ENCODE measurements at regions not wholly inside any gene's neighbourhood (a gene's known extent, or its start where the extent isn't known, plus 50 kb on each side); places are given as distances from the start of the nearest gene placed in this dataset.

DNA sequence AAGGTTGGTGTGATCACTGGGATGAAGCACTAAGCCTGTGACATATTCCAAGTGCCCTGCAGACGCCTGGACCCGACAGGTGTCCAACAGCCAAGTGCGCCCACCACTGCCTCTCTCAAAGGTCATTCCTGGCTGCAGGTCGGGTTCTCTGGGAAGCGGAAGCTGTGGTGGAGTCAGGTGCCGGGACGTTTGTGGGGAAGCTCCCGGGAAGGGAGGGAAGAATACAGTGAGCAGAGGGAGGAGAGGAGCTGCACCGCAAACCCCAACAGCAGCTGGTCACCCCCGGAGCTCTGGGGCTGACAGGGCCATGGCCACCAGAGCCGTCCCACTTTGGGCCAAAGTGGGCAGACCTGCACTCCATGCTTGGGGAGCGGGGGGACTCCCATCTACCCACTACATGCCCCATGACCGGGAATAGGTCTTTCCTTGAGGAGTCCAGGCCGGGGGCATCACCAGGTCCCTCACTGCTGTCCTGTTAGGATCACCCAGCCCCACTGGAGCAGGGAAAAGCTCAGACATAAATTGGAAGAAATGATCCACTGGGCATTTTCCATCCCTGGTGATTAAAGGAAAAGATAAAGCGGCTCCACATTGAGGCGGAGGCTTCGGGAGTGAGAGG lies 84.5 kb upstream of the PPP2R2D start:
- TF ChIP-seq, protein P1, sequence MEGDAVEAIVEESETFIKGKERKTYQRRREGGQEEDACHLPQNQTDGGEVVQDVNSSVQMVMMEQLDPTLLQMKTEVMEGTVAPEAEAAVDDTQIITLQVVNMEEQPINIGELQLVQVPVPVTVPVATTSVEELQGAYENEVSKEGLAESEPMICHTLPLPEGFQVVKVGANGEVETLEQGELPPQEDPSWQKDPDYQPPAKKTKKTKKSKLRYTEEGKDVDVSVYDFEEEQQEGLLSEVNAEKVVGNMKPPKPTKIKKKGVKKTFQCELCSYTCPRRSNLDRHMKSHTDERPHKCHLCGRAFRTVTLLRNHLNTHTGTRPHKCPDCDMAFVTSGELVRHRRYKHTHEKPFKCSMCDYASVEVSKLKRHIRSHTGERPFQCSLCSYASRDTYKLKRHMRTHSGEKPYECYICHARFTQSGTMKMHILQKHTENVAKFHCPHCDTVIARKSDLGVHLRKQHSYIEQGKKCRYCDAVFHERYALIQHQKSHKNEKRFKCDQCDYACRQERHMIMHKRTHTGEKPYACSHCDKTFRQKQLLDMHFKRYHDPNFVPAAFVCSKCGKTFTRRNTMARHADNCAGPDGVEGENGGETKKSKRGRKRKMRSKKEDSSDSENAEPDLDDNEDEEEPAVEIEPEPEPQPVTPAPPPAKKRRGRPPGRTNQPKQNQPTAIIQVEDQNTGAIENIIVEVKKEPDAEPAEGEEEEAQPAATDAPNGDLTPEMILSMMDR (IDR thresholded peaks at IDR 0.05): no peak
- Histone ChIP-seq H3K4me3 (no peak overlapping the region), H3K27ac (no peak overlapping the region)
- DNase-seq (ENCODE audit: low spot score): peak; percentile 62

- no peak overlapping the region for H3K27ac ChIP-seq
- TF ChIP-seq, protein P1 (IDR thresholded peaks at IDR 0.05): no peak
Measured at GRCh38 chr10:131816941-131817700, 83.7 kb upstream of the PPP2R2D start.

GRCh38 chr10:131817866-131818509 lies 82.8 kb upstream of the PPP2R2D start:
- Histone ChIP-seq H3K27ac (no peak overlapping the region), H3K4me3 (no peak overlapping the region)
- TF ChIP-seq, protein P1 (IDR thresholded peaks at IDR 0.05): no peak
- DNase-seq (ENCODE audit: low spot score): peak; percentile 22

More at GRCh38 chr10:131816941-131817700, 83.7 kb upstream of the PPP2R2D start:
- DNase-seq (ENCODE audit: low spot score): peak; percentile 53
- H3K4me3 ChIP-seq: no peak overlapping the region

DNA sequence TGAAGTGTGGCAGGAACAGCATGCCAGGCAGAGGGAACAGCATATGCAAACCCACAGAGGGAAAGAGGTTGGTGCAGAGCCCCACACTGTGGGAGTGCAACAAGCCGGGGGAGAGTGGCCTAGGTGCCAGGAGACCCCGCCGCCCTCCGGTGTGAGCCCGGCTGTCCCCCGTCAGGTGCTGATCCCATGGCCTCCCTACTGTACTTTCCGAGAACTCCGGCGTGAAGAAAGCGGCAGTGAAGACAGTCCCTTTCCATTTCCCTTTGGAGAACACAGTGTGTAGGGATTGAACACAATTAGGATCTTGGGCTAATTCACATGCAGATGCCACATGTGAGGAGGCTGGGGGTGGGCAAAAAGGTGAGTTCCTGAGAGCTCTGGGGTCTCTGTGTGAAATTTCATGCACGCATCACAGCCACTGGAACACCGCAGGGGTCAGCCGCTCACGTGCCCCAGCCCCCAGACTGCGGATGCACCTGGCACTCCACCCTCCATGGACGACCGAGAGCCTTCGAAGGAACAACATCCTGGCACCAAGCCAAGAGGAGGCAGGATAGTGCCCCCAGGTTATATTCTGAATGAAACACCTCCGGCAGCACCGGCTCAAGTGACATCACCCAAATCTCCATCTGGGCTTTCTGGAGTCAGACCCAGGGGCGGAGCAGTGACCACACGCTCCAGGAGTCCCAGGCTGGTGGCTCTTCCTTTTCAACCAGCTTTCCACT lies 82.1 kb upstream of the PPP2R2D start:
- TF ChIP-seq, protein P1 (IDR thresholded peaks at IDR 0.05): no peak
- H3K27ac ChIP-seq: no peak overlapping the region
- H3K4me3 ChIP-seq: no peak overlapping the region
- no peak for DNase-seq (ENCODE audit: low spot score)

GRCh38 chr10:131819241-131820072 lies 81.4 kb upstream of the PPP2R2D start:
- DNase-seq (ENCODE audit: low spot score): peak; percentile 64
- no peak overlapping the region for H3K27ac ChIP-seq
- H3K4me3 ChIP-seq: no peak overlapping the region
- TF ChIP-seq, protein P1 (IDR thresholded peaks at IDR 0.05): no peak

DNA sequence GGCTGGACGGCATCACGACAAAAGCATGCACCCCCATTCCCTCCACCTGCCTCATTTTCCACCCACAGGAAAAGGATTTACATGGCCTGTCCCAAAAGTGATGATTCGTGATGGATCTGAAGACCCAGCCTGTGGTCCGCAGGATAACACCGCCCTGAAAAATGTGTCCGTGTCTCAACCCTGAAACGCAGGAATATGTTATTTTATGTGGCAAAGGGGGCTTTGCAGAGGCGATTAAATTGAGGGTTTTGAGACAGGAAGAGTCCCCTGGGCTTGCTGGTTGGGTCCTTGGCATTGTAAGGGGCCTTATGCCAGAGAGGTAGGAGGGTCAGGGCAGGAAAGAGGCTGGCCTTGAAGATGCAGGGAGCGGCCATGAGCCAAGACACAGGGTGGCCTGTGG lies 80.2 kb upstream of the PPP2R2D start:
- TF ChIP-seq, protein P1 (IDR thresholded peaks at IDR 0.05): no peak
- peak; percentile 21 for DNase-seq (ENCODE audit: low spot score)
- H3K27ac ChIP-seq: no peak overlapping the region

More for the DNA sequence above, 80.2 kb upstream of the PPP2R2D start:
- no peak overlapping the region for H3K4me3 ChIP-seq
